KMS-11 (cell line): ENCODE measurements at regions not wholly inside any gene's neighbourhood (a gene's known extent, or its start where the extent isn't known, plus 50 kb on each side); places are given as distances from the start of the nearest gene placed in this dataset.

Experiments used
- H2AFZ ChIP-seq: fragments of 200-600 bp; sonication (generic); 2 replicates; pipeline ENCODE4 v1.6.1; 2016; ENCODE audit warnings: antibody characterized with exemption, mixed run types, low read depth
- H3K27ac ChIP-seq: fragments of 200-600 bp; sonication (generic); 2 replicates; pipeline ENCODE4 v1.6.1; 2016; ENCODE audit warnings: mild to moderate bottlenecking, mixed run types
- H3K27me3 ChIP-seq: fragments of 200-600 bp; sonication (generic); 2 replicates; pipeline ENCODE4 v1.6.1; 2017; ENCODE audit warnings: mild to moderate bottlenecking, low read depth, mixed run types, moderate library complexity; ENCODE audit not compliant: insufficient read depth
- H3K36me3 ChIP-seq: fragments of 200-600 bp; sonication (generic); 2 replicates; pipeline ENCODE4 v1.6.1; 2017; ENCODE audit warnings: mild to moderate bottlenecking, mixed run types; ENCODE audit not compliant: insufficient read depth
- H3K4me1 ChIP-seq: fragments of 200-600 bp; sonication (generic); 2 replicates; pipeline ENCODE4 v1.6.1; 2016; ENCODE audit warnings: mild to moderate bottlenecking, low read depth, mixed run types; ENCODE audit not compliant: poor library complexity, severe bottlenecking
- H3K4me2 ChIP-seq: fragments of 200-600 bp; sonication (generic); 2 replicates; pipeline ENCODE4 v1.7.0; 2016; ENCODE audit warnings: mild to moderate bottlenecking, mixed run types
- H3K4me3 ChIP-seq: fragments of 200-600 bp; sonication (generic); IDR thresholded peaks from 2 replicates; pipeline ENCODE4 v1.6.1; 2017; ENCODE audit warnings: low read depth, low read length, mixed read lengths; ENCODE audit not compliant: insufficient read depth
- H3K79me2 ChIP-seq: fragments of 200-600 bp; sonication (generic); 2 replicates; pipeline ENCODE4 v1.6.1; 2016; ENCODE audit warnings: low read depth, mixed run types; ENCODE audit not compliant: insufficient read depth
- H3K9ac ChIP-seq: fragments of 200-600 bp; sonication (generic); 2 replicates; pipeline ENCODE4 v1.6.1; 2016; ENCODE audit warnings: mild to moderate bottlenecking, mixed run types
- H4K20me1 ChIP-seq: fragments of 200-600 bp; sonication (generic); 2 replicates; pipeline ENCODE4 v1.6.1; 2016; ENCODE audit warnings: mild to moderate bottlenecking, mixed run types; ENCODE audit not compliant: insufficient read depth
- CTCF ChIP-seq: fragments of 200-600 bp; sonication (generic); conservative IDR thresholded peaks from 2 replicates; pipeline ENCODE4 v1.6.1; 2017; ENCODE audit warnings: low read depth, mild to moderate bottlenecking, antibody characterized with exemption, low read length, moderate library complexity, mixed read lengths

DNA sequence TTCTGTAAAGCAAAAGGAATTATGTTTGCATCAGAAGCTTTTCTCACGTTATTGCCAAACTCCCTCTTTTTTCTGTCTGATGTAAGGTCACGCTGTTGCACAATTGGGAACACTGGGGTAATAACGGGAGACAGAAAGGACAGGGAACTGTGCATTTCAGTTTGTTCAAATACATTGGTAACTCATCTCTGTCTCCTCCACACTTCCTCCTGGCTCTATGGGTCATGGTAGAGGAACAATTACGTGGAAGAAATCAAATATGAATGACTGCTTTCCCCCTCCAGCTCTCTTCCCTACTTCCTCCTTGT, 132.2 kb upstream of the TNFAIP3 start:
- Histone ChIP-seq H2AFZ (no peak overlapping the region), H3K4me2 (no peak overlapping the region), H3K27ac (no peak overlapping the region), H3K36me3 (no peaks in the 10 kb centered on the region), H3K79me2 (no peaks in the 10 kb centered on the region), H3K27me3 (peaks cover 15% of the 10 kb centered on the region; the same call in 1 of the 2 replicates), H3K4me3 (no peak overlapping the region), H3K4me1 (peaks cover 39% of the 10 kb centered on the region), H4K20me1 (no peaks in the 10 kb centered on the region), H3K9ac (no peak overlapping the region)
- no peak for TF ChIP-seq CTCF

DNA sequence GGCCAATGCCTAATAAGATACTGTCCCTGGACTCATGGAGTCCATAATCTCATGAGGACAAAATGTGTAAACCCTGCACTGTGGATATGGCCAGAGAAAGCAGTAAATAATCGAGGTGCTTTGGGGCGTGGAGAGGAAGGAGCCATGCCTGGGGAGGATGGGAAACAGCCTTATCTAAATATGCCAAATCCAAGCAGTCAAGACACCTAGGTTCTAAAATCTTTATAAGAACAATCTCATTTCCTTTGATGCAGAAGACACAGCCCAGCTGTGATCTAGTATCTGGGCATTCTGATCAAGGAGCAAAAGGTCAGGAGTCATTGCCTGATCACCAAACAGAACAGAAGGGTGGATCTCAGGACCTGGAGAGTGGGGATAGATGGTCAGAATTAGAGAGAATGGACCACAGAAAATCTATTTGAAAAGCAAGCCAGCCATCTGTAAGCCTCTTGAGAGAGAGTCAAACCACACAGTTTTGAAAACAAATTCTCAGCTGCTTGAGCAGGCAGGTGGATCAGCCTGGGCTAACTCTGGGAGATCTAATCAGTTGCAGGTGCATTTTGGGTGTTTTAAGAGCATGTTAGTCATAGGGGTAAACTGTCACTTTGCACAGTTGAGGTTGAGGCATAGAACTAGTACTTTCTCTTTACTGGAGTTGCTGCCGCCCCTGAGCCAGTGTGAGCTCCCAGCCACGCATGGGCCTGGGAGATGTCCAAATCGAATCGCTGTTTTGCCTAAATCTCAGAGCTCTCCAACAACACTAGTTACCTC, 130.8 kb upstream of the TNFAIP3 start:
- Histone ChIP-seq H3K79me2 (no peaks in the 10 kb centered on the region), H3K4me3 (no peak overlapping the region), H3K27ac (no peak overlapping the region), H3K27me3 (peaks cover 26% of the 10 kb centered on the region; the same call in 1 of the 2 replicates), H4K20me1 (no peaks in the 10 kb centered on the region), H2AFZ (peak overlapping the region; percentile 5; the same call in 1 of the 2 replicates), H3K9ac (no peak overlapping the region), H3K4me2 (peak overlapping the region; percentile 43), H3K4me1 (peaks cover 36% of the 10 kb centered on the region), H3K36me3 (no peaks in the 10 kb centered on the region)
- TF ChIP-seq CTCF: no peak

GRCh38 chr6:137736911-137737310, 130.1 kb upstream of the TNFAIP3 start:
- Histone ChIP-seq H3K4me3 (no peak overlapping the region), H2AFZ (peak overlapping the region; percentile 5; the same call in 1 of the 2 replicates), H3K27me3 (peaks cover 32% of the 10 kb centered on the region; the same call in 1 of the 2 replicates), H3K79me2 (no peaks in the 10 kb centered on the region), H3K27ac (no peak overlapping the region), H3K4me2 (peak overlapping the region; percentile 43), H3K36me3 (no peaks in the 10 kb centered on the region), H3K9ac (no peak overlapping the region), H4K20me1 (no peaks in the 10 kb centered on the region), H3K4me1 (peaks cover 30% of the 10 kb centered on the region)
- no peak for TF ChIP-seq CTCF

DNA sequence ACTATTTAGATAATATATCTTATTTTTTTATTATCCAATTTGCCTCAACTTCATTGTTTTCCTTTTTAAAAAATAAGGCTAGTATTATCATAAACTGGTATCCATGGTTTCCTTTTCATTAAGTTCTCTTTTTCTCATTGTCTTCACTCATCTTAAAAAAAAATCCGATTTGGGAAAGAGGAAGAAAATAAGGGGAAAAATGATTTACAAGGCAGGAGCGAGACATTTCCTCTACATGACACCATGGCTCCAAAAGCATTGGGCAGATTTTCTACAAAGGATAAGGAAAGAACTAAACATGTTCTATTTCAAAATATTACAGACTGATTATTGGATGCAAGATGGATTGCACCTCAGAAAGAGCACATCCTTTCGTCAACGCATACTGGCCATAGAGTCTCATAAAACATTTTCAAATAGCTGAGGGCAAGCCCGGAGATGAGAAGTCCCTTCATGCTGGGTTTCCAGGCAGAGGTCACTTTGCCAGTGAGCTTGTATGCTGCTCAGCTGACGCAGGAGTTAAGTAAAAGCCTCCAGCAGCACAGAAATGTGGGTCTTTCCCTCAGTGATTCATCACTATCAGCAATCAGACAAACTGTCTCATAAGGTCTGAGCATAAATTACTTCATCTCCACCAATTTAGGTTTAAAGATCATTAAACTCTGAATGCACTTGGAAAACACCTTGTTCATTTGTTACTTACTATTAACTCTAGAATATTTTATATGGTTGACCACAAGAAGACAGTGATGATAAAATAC, 129.0 kb upstream of the TNFAIP3 start:
- no peak overlapping the region for H3K9ac ChIP-seq
- no peak overlapping the region for H3K4me2 ChIP-seq
- no peaks in the 10 kb centered on the region for H3K36me3 ChIP-seq
- no peak overlapping the region for H3K4me3 ChIP-seq
- no peak overlapping the region for H2AFZ ChIP-seq
- H4K20me1 ChIP-seq: no peaks in the 10 kb centered on the region
- H3K4me1 ChIP-seq: peaks cover 29% of the 10 kb centered on the region
- H3K27ac ChIP-seq: no peak overlapping the region
- no peaks in the 10 kb centered on the region for H3K79me2 ChIP-seq
- peaks cover 38% of the 10 kb centered on the region; the same call in 1 of the 2 replicates for H3K27me3 ChIP-seq
- TF ChIP-seq CTCF: no peak
